ENCODE measurements at regions not wholly inside any gene's neighbourhood (a gene's known extent, or its start where the extent isn't known, plus 50 kb on each side); places are given as distances from the start of the nearest gene placed in this dataset.

DNA sequence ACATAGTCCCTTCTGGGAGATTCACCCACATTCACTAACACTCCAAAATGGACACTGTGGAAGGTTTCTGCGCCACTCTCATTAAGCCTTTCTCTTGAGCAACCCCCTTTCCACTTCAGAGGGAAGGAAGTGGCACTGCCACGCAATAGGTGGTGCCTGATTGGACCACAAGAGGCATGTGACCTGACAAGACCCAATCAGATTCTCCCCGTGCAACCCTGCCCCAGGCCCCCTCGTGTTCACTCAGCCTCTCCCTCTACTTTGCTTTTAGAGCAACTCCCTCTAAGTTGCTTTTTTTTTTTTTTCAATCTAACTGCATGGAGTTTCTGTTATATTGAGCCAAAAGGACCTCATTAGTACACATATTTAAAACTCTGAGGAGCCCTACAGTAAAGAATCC lies 158.0 kb downstream of the EN1 start:
- intact Hi-C loops (cut with micrococcal nuclease; ENCODE audit: unreplicated experiment), result no loop called here
- TF ChIP-seq, protein P1, sequence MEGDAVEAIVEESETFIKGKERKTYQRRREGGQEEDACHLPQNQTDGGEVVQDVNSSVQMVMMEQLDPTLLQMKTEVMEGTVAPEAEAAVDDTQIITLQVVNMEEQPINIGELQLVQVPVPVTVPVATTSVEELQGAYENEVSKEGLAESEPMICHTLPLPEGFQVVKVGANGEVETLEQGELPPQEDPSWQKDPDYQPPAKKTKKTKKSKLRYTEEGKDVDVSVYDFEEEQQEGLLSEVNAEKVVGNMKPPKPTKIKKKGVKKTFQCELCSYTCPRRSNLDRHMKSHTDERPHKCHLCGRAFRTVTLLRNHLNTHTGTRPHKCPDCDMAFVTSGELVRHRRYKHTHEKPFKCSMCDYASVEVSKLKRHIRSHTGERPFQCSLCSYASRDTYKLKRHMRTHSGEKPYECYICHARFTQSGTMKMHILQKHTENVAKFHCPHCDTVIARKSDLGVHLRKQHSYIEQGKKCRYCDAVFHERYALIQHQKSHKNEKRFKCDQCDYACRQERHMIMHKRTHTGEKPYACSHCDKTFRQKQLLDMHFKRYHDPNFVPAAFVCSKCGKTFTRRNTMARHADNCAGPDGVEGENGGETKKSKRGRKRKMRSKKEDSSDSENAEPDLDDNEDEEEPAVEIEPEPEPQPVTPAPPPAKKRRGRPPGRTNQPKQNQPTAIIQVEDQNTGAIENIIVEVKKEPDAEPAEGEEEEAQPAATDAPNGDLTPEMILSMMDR (IDR thresholded peaks at IDR 0.05; ENCODE audit: unreplicated experiment), result no peak
- Mint-ChIP-seq H3K27me3 (ENCODE audit: unreplicated experiment) (peaks cover 8% of the 10 kb centered on the region), H3K36me3 (ENCODE audit: insufficient read depth, unreplicated experiment) (no peaks in the 10 kb centered on the region), H3K4me1 (ENCODE audit: low read depth, unreplicated experiment) (no peaks in the 10 kb centered on the region), H3K9me3 (ENCODE audit: low read depth, unreplicated experiment) (peaks cover 8% of the 10 kb centered on the region), H3K4me3 (ENCODE audit: low read depth, unreplicated experiment) (no peak overlapping the region), H3K27ac (ENCODE audit: unreplicated experiment) (no peak overlapping the region)
- no peak for DNase-seq
- CTCF ChIA-PET, result no interaction called here
- no TSS peak for BruUV-seq (replicated peaks)

DNA sequence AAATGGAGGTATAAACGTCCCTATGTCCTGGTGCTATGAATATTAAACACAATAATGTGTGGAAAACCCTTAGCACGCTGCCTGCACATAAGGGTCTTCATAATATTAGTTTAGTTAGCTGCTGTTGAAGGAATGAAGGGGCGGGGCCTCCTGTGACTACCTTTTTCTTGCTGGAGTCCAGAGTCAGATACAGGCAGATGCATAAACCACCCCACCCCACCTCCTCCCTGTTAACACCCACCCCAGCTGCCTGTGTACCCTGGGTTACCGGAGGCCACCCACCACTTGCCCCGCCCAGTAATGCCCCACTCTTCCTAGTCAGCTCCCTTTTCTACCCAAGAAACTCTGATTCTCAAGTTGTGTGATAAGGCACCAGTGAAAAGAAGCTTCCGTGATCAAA lies 158.4 kb downstream of the EN1 start:
- BruUV-seq (replicated peaks), result no TSS peak
- Mint-ChIP-seq H3K9me3 (ENCODE audit: low read depth, unreplicated experiment) (peaks cover 8% of the 10 kb centered on the region), H3K27me3 (ENCODE audit: unreplicated experiment) (peaks cover 8% of the 10 kb centered on the region), H3K4me3 (ENCODE audit: low read depth, unreplicated experiment) (no peak overlapping the region), H3K4me1 (ENCODE audit: low read depth, unreplicated experiment) (no peaks in the 10 kb centered on the region), H3K36me3 (ENCODE audit: insufficient read depth, unreplicated experiment) (no peaks in the 10 kb centered on the region), H3K27ac (ENCODE audit: unreplicated experiment) (no peak overlapping the region)
- intact Hi-C loops (cut with micrococcal nuclease; ENCODE audit: unreplicated experiment), result no loop called here
- CTCF ChIA-PET, result interaction anchor here (0.5 kb wide), 1 partner anchor 19 kb away, joined by 3 read pairs; no protein-coding TSS in a partner anchor
- DNase-seq, result no peak
- TF ChIP-seq, protein P1 (IDR thresholded peaks at IDR 0.05; ENCODE audit: unreplicated experiment), result no peak

DNA sequence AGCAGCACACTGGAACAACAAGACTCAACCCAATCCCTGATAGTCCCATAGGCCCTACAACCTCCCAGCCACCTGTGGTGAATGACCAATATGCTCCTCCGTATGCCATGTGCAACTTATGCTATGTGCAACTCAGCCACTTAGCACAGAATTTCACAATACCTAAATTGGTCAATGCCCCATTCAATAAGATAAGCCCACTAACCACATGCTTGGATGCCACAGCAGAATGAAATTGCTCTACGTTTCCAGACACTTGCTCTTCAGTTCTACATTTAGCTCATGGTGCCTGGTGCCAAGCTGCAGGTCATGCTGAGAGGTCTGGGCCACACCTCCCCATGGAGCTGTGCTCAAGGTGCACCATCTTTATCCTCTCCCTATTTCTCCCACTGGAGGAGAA lies 159.8 kb downstream of the EN1 start:
- H3K9me3 Mint-ChIP-seq (ENCODE audit: low read depth, unreplicated experiment), result peaks cover 10% of the 10 kb centered on the region
- intact Hi-C loops (cut with micrococcal nuclease; ENCODE audit: unreplicated experiment), result no loop called here
- no TSS peak for BruUV-seq (replicated peaks)
- peaks cover 15% of the 10 kb centered on the region for H3K27me3 Mint-ChIP-seq (ENCODE audit: unreplicated experiment)
- no peak overlapping the region for H3K4me3 Mint-ChIP-seq (ENCODE audit: low read depth, unreplicated experiment)
- CTCF ChIA-PET, result no interaction called here
- TF ChIP-seq, protein P1 (IDR thresholded peaks at IDR 0.05; ENCODE audit: unreplicated experiment), result no peak
- H3K27ac Mint-ChIP-seq (ENCODE audit: unreplicated experiment), result no peak overlapping the region
- DNase-seq, result no peak
- H3K4me1 Mint-ChIP-seq (ENCODE audit: low read depth, unreplicated experiment), result no peaks in the 10 kb centered on the region
- H3K36me3 Mint-ChIP-seq (ENCODE audit: insufficient read depth, unreplicated experiment), result no peaks in the 10 kb centered on the region

GRCh38 chr2:118687192-118687591 lies 160.3 kb downstream of the EN1 start:
- TF ChIP-seq, protein P1 (IDR thresholded peaks at IDR 0.05; ENCODE audit: unreplicated experiment), result no peak
- CTCF ChIA-PET, result no interaction called here
- Mint-ChIP-seq H3K4me3 (ENCODE audit: low read depth, unreplicated experiment) (no peak overlapping the region), H3K9me3 (ENCODE audit: low read depth, unreplicated experiment) (peaks cover 11% of the 10 kb centered on the region), H3K27ac (ENCODE audit: unreplicated experiment) (no peak overlapping the region), H3K4me1 (ENCODE audit: low read depth, unreplicated experiment) (no peaks in the 10 kb centered on the region), H3K27me3 (ENCODE audit: unreplicated experiment) (peaks cover 20% of the 10 kb centered on the region), H3K36me3 (ENCODE audit: insufficient read depth, unreplicated experiment) (no peaks in the 10 kb centered on the region)
- no peak for DNase-seq
- intact Hi-C loops (cut with micrococcal nuclease; ENCODE audit: unreplicated experiment), result no loop called here
- BruUV-seq (replicated peaks), result no TSS peak
